ENCODE measurements at regions not wholly inside any gene's neighbourhood (a gene's known extent, or its start where the extent isn't known, plus 50 kb on each side); places are given as distances from the start of the nearest gene placed in this dataset.

GRCh38 chr14:105817971-105818711, 291.8 kb downstream of the TMEM121 start:
- peaks cover 3% of the 10 kb centered on the region for H3K36me3 Mint-ChIP-seq (ENCODE audit: low read depth)
- H3K4me3 Mint-ChIP-seq, result peak overlapping the region; percentile 74
- no peak for TF ChIP-seq CTCF (IDR thresholded peaks at IDR 0.05)
- H3K27ac Mint-ChIP-seq, result peak overlapping the region; percentile 97
- ChIA-PET CTCF (interaction anchor here (1.0 to 1.4 kb wide), 3 partner anchors 38 to 139 kb away, joined by 3 to 5 read pairs (median 5); no protein-coding TSS in a partner anchor), POLR2A (interaction anchor here (0.6 to 7.6 kb wide), 26 partner anchors 9 to 344 kb away, joined by 3 to 148 read pairs (median 8); no protein-coding TSS in a partner anchor)
- ATAC-seq (ENCODE audit: low read depth) (peak; percentile 85), DNase-seq (peak; percentile 74)
- peaks cover 2% of the 10 kb centered on the region for H3K9me3 Mint-ChIP-seq
- intact Hi-C loops (cut with micrococcal nuclease), result loop anchor here (1.0 to 5.0 kb wide), 6 partner anchors 17 to 137 kb away; no protein-coding TSS in a partner anchor
- peaks cover 63% of the 10 kb centered on the region for H3K4me1 Mint-ChIP-seq
- no peaks in the 10 kb centered on the region for H3K27me3 Mint-ChIP-seq

GRCh38 chr14:105818712-105819005, 292.3 kb downstream of the TMEM121 start:
- TF ChIP-seq CTCF (IDR thresholded peaks at IDR 0.05), result no peak
- peaks cover 66% of the 10 kb centered on the region for H3K4me1 Mint-ChIP-seq
- peak overlapping the region; percentile 74 for H3K4me3 Mint-ChIP-seq
- DNase-seq (no peak), ATAC-seq (ENCODE audit: low read depth) (no peak)
- H3K36me3 Mint-ChIP-seq (ENCODE audit: low read depth), result peaks cover 3% of the 10 kb centered on the region
- intact Hi-C loops (cut with micrococcal nuclease), result loop anchor here (1.0 to 5.0 kb wide), 5 partner anchors 16 to 137 kb away; no protein-coding TSS in a partner anchor
- H3K9me3 Mint-ChIP-seq, result peaks cover 2% of the 10 kb centered on the region
- H3K27ac Mint-ChIP-seq, result peak overlapping the region; percentile 97
- ChIA-PET CTCF (interaction anchor here (1.0 to 1.4 kb wide), 3 partner anchors 37 to 139 kb away, joined by 3 to 5 read pairs (median 5); no protein-coding TSS in a partner anchor), POLR2A (interaction anchor here (0.6 to 7.6 kb wide), 24 partner anchors 9 to 345 kb away, joined by 3 to 148 read pairs (median 10); no protein-coding TSS in a partner anchor)
- H3K27me3 Mint-ChIP-seq, result no peaks in the 10 kb centered on the region

- H3K9me3 Mint-ChIP-seq, result no peaks in the 10 kb centered on the region
- TF ChIP-seq CTCF (IDR thresholded peaks at IDR 0.05), result no peak
- peak; percentile 47 for ATAC-seq (ENCODE audit: low read depth)
- no peaks in the 10 kb centered on the region for H3K27me3 Mint-ChIP-seq
- no peaks in the 10 kb centered on the region for H3K36me3 Mint-ChIP-seq (ENCODE audit: low read depth)
- ChIA-PET CTCF (no interaction called here), POLR2A (interaction anchor here (0.6 to 11.4 kb wide), 8 partner anchors 10 to 322 kb away, joined by 3 to 148 read pairs (median 4); no protein-coding TSS in a partner anchor)
- no peak overlapping the region for H3K4me3 Mint-ChIP-seq
- peaks cover 31% of the 10 kb centered on the region for H3K4me1 Mint-ChIP-seq
- H3K27ac Mint-ChIP-seq, result peak overlapping the region; percentile 53
- no peak for DNase-seq
- intact Hi-C loops (cut with micrococcal nuclease), result no loop called here
Measured at GRCh38 chr14:105830171-105830570, 303.8 kb downstream of the TMEM121 start.

GRCh38 chr14:105836160-105836559, 309.8 kb downstream of the TMEM121 start:
- DNase-seq (no peak), ATAC-seq (ENCODE audit: low read depth) (peak; percentile 4)
- H3K4me3 Mint-ChIP-seq, result no peak overlapping the region
- intact Hi-C loops (cut with micrococcal nuclease), result no loop called here
- CTCF ChIA-PET, result no interaction called here
- peaks cover 19% of the 10 kb centered on the region for H3K4me1 Mint-ChIP-seq
- H3K27ac Mint-ChIP-seq, result peak overlapping the region; percentile 85
- no peaks in the 10 kb centered on the region for H3K27me3 Mint-ChIP-seq
- H3K9me3 Mint-ChIP-seq, result no peaks in the 10 kb centered on the region
- POLR2A ChIA-PET, result interaction anchor here (0.6 to 11.4 kb wide), 11 partner anchors 10 to 1164 kb away, joined by 3 to 148 read pairs (median 4); no protein-coding TSS in a partner anchor
- TF ChIP-seq CTCF (IDR thresholded peaks at IDR 0.05), result no peak
- peaks cover 32% of the 10 kb centered on the region for H3K36me3 Mint-ChIP-seq (ENCODE audit: low read depth)

GRCh38 chr14:105836730-105837129, 310.3 kb downstream of the TMEM121 start:
- H3K27ac Mint-ChIP-seq, result peak overlapping the region; percentile 85
- no peak for TF ChIP-seq CTCF (IDR thresholded peaks at IDR 0.05)
- peaks cover 33% of the 10 kb centered on the region for H3K36me3 Mint-ChIP-seq (ENCODE audit: low read depth)
- H3K4me1 Mint-ChIP-seq, result peaks cover 16% of the 10 kb centered on the region
- peak; percentile 10 for ATAC-seq (ENCODE audit: low read depth)
- ChIA-PET POLR2A (interaction anchor here (0.6 to 11.4 kb wide), 9 partner anchors 11 to 1164 kb away, joined by 3 to 148 read pairs (median 5); no protein-coding TSS in a partner anchor), CTCF (no interaction called here)
- H3K4me3 Mint-ChIP-seq, result no peak overlapping the region
- intact Hi-C loops (cut with micrococcal nuclease), result no loop called here
- DNase-seq, result no peak
- no peaks in the 10 kb centered on the region for H3K27me3 Mint-ChIP-seq
- H3K9me3 Mint-ChIP-seq, result no peaks in the 10 kb centered on the region
